Activated CD8-positive, alpha-beta memory T cell treated with anti-CD3 and anti-CD28 coated beads for 36 hours (primary cell): ENCODE measurements at regions not wholly inside any gene's neighbourhood (a gene's known extent, or its start where the extent isn't known, plus 50 kb on each side); places are given as distances from the start of the nearest gene placed in this dataset.

Source experiments
- CTCF ChIA-PET: fragments of 350-600 bp; sonication (Branson Sonifier 250); formaldehyde crosslinking; loops from one replicate; lab custom pipeline; 2021; ENCODE audit warnings: antibody characterized with exemption; lab: Charles Lee
- POLR2A ChIA-PET: fragments of 350-600 bp; sonication (Branson Sonifier 250); formaldehyde crosslinking; loops from one replicate; lab custom pipeline; 2021; ENCODE audit warnings: antibody characterized with exemption; lab: Charles Lee

DNA sequence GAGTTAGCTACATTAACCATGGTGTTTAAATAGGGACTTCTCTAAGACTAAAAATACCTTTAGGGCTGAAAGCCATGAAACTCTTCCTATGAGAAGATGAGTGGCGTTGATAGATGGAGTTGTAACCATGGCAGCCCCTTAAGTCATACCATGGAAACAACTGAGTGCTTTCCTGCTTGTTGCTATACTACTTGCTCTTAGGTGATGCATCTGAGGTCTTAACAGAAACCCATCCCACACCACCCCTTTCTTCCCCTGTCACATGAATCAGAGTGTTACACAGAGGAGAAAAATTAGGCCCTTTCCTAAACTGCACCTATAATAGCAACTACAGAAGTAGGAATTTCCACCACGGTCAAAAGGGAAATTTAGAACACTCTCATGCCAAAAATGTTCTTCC, 64.3 kb upstream of the ZC3H12C start:
- ChIA-PET CTCF (no interaction called here), POLR2A (no interaction called here)

DNA sequence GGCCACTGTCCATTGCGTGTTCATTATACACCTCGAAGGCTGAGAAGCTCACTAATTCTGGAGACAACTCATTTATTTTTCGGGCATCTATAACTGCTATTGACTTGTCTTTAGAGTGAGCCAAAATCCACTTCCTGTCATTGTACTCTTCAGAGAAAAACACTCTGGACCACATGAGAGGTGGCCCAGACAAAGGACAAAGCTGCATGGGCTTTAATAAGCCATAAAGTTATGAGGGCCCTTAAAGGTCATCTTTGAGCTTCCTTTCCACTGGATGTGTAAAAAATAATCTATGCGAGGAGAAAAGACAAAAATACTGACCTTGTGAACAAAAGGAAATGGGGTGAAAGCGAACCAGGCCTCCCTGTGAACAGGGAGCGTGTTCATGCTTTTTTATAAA, 63.5 kb upstream of the ZC3H12C start:
- ChIA-PET POLR2A (no interaction called here), CTCF (no interaction called here)

DNA sequence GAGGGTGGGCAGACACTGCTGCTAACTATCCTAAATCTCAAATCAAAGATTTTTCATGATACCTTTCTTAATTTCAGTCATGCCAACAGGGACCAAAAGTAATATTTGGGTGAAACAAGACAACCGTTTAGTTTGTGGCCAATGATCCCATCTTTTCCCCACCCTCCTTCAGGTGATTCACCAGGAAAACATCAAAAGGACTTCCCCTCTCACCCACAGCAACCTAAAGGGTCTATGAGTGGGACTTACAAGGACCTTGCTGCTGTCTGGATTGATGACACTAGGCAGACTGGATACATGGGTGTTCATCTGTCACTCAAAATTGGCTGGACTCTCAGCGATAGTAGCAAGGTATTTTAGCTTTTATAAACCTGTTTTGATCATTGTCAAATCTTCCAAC, 62.0 kb upstream of the ZC3H12C start:
- CTCF ChIA-PET: no interaction called here
- POLR2A ChIA-PET: no interaction called here

DNA sequence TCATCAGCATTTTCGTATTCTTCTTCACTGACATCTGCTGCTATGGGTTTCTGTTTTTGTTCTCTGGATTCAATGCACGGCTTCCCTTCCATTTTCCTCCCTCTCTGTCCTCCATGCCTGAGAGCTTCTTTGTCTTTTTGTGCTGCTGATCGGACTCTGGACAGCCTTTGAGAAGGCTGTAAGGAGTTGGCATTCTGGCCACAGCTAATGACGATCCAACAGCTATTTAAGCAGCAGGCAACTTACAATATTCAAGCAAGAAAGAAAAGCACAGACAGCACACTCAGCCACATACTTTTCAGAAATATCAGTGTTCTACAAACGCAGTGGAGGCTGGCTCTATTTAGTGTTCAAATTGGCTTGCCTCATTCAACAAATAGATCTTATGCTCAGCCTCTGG, 60.9 kb upstream of the ZC3H12C start:
- ChIA-PET POLR2A (no interaction called here), CTCF (no interaction called here)

DNA sequence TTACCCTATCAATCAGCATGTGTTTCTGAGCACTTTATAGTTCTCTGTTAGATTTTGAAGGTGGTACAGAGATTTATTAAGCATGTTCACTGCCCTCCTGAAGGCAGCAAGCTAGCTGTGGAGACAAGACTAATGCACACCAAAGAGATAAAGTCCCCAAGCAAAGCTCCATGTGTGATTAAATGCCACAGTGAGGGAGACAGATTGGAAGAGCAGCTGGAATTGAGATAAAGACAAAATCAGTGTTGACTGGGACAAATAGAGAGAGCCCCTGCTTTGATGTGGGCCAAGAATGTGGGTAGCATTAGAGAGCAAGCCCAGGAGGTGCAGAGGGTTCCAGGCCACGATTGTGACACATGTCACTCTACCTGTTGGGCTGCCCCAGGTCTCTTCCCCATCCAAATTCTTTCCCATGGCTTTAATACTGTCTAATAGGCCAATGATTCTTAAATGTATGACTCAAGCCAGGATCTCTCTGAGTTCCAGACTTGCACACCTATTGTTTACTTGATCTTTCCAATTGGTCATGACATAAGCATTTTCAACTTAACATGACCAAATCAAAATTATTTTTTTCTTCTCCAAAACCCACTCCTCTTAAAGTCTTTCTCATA, 60.1 kb upstream of the ZC3H12C start:
- POLR2A ChIA-PET: no interaction called here
- CTCF ChIA-PET: no interaction called here

DNA sequence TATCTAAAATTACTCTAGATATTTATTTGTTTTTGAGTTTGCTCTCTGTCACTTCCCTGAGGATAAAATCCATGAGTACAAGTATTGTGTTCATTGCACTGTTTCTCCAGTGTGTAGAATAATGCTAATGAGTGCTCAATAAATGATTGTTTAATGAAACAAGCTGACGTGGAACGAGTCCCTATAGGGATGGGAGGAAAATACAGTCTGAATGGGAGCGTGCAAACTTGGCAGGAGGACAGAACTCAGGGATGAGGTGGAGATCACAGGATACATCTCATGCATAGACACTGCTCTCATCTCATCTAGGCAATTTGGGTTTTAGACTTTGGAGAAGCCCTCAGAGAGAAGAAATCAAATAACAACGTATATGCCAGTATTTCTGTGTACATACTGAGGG, 58.4 kb upstream of the ZC3H12C start:
- ChIA-PET POLR2A (no interaction called here), CTCF (no interaction called here)

DNA sequence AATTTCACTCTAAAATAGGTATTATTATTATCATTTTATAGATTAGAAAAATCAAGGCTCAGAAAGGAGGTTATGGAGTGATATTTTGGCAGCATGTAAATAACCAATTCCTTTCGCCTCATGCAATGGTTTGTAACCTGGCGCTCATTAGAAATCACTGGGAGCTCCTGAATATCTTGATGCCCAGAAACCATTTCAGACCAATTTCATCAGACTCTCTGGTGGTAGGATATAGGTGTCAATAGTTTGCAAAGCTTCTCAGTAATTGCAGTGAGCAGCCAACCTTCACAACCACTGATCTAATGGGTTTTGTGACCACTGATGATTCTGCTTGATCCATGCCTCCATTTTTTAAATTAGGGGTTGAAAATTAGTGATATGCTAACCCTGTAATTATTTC, 57.8 kb upstream of the ZC3H12C start:
- ChIA-PET CTCF (no interaction called here), POLR2A (no interaction called here)

DNA sequence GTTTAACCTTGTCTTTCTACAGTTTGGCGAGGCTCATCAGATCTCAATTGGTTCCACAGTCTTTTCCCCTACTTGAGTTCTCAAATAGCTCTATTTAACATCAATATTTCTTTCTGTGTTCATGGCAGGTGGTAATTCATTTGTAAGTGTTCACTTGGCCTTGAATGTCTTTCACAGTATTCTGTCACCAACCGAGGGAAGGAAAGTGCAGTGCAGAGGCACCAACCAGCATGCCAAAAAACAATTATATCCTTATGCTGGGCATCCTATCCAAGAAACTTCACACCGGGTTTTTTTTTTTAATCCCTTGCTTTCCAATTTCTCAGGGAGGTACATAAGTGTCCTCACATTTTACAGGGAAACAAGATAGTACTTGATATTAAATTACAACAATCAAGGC, 55.0 kb upstream of the ZC3H12C start:
- POLR2A ChIA-PET: no interaction called here
- CTCF ChIA-PET: interaction anchor here (0.6 to 1.2 kb wide), 2 partner anchors 17 to 18 kb away, joined by 3 to 4 read pairs; no protein-coding TSS in a partner anchor
